Stimulated activated CD4-positive, alpha-beta T cell treated with anti-CD3 and anti-CD28 coated beads, Interleukin-12 subunit alpha, Interleukin-12 subunit beta, amount 100 ng/mL, for 48 hours (primary cell): ENCODE measurements at regions not wholly inside any gene's neighbourhood (a gene's known extent, or its start where the extent isn't known, plus 50 kb on each side); places are given as distances from the start of the nearest gene placed in this dataset.

Source experiments
- DNase-seq, 3 donors: peaks; one replicate each; pipeline ENCODE4 v3.0.0-alpha.2; 2020; ENCODE audit warnings: low read depth in 2 of 3, low spot score in 1 of 3

DNA sequence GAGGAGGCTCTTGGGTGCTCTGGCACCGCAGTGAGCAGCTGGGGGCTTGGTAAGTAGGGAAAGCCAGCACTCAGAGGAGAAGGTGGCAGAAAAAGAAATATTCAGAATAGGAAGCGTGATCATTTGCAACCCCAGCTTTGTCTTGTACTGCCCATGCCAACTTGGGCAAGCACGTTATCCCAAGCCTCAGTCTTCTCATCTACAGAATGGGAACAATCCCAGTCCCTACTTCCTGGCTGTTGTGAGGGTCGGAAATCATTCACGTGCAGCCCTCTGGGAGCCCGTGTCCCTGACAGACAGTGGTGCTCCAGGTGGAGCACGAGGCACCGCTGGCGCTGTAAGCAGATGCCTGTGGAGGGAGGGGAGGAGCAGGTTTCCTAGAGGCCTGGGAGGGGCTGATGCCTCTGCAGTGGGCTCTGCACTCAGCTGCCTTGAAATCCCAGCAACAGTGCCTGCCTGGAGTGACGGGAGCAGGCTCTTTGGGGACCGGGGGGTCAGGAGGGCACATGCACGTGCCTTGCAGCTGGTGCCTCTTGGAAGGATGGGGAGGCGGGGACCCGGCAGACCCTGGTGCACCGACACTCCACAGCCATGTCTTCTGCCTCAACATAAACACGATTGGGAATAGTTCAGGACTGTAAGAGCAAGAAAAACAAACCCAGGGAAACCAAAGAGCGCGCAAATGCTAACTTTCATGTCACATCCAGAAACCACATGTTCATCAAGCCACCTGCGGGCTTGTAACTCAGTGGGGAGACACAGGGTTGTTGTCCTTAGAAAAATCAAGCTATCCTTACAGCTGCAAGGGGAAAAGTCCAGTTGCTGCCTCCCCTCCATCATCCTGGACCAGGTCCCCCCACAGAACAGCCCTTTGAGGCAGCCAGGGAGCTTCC lies 86.5 kb upstream of the DIO3 start:
- DNase-seq: no peak

DNA sequence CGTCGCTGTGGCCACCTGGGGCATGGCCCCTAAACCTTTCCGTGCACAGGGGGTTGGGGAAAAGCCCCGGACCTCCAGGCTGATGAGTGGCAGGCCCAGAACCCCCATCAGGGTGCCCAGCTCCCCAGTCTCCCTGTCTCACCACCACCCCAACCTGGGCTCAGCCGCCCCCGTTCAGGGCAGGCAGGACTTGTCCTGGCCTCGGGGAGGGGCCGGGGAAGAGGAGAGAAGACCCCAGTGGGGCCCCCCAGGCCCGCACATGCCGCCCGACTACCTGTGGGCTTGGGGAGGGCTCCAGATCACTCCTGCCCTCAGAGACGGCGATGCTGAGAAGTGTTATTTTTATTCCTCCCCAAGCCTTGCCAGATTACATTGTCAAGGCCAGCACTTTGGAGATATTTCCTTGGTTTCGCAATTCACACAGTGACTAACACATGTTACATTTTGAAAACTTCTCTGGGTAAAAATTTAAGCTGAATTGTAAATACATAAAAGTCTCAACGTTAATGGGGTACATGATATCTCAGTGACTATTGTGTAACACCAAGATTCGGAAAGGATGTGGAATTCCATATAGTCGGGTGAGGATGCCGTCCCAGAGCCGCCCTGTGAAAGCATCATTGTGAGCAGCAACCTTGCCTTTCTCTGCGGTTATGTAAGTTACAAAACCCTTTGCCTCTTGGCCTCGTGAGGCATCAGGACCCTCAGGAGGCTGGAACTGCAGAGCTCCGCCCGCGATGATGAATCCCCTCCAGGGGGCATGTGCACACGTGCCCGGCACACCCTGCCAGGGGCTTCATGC lies 85.6 kb upstream of the DIO3 start:
- no peak for DNase-seq

DNA sequence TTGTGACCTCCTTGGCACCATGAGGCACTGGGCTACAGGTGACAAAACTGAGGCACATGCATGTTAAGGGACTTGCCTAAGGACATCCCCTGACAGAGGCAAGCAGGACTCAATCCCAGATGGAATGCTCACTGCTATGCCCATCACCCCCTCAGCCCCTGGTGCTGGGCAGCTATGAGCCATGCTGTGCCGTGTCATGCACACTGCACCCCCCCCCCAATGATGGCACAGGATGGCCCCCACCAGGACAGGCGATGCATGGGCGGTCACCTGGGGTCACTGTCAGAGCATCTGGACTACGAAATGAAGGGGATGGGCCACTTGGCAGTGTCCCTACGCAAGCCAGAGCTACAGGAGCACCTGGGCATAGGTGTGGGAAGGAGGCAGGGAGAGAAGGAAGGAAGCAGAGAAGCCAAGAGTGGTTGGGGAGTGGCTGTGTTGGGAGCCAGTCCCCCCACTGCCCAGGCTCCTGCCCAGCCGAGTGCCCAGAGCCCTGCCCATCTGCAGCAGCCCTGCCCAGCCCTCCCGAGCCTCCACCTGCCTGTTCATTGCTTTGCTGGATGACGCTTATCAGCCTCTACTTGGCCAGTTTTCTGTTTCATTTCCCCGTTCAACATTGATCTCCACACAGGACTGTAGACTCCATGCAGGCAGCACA lies 84.9 kb upstream of the DIO3 start:
- DNase-seq: no peak

DNA sequence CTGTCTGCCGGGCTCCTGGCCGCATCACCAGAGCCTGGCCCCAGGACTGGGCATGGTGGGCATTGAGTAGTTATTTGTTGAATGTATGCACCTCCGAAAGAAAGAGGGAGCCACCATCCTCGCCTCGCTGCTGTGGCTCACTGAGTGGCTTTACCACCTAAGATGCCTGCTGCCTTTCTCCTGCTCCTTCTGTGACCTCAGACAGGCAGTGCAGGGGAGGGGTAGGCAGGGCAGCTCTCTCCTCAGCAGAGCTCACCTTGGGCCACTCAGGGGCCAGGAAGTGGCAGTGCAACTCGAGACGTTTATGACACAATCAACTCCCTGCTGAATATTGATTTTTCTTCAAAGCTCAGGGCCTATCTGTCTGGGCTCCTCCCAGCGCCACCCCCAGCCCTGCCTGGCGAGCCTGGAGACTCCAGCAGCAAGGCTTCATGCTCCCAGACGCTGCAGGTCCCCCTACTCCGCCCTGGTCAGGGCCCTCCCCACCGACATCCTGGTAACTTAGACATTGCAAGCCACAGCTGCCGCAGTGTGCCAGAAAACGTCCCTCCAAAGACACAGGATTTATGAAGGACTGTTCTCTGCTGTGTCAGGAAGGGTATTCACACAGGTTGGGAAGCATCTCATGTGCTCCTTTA lies 84.3 kb upstream of the DIO3 start:
- DNase-seq: no peak

DNA sequence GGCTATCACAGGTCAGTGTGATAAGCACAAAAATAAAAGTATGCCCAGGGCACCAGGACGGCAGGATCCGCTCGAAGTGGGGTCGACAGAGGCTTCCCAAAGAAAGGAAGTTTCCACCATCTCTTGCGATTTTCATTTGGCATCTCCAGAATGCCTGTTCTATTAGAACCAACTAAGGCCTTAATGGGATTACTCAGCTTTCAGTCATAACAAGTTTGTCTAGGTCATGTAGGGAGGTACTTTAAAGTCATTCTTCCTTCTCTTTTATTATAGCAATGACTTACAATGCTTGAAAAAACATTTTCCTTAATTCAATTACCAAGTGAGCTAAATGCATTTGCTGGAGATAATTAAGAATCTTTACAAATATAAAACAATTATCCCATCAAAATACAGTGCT lies 83.6 kb upstream of the DIO3 start:
- DNase-seq: no peak

DNA sequence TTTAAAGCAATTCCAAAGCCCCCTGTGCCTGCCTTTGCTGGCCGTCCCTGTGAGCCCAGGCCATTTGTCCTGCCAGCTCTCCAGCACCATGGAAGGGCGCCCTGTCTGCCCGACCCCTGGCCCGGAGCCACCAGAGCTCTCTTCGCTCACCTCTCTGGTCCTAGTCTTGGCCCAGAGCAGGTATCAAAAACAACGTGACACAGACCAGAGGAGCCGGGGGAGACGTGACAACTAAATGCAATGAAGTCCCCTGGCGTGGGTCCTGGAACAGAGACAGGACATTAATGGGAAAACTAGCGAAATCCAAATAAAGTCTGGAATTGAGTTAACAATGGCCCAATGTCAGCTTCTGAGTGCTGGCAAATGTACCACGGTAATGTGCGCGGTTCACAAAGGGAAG lies 83.2 kb upstream of the DIO3 start:
- no peak for DNase-seq

DNA sequence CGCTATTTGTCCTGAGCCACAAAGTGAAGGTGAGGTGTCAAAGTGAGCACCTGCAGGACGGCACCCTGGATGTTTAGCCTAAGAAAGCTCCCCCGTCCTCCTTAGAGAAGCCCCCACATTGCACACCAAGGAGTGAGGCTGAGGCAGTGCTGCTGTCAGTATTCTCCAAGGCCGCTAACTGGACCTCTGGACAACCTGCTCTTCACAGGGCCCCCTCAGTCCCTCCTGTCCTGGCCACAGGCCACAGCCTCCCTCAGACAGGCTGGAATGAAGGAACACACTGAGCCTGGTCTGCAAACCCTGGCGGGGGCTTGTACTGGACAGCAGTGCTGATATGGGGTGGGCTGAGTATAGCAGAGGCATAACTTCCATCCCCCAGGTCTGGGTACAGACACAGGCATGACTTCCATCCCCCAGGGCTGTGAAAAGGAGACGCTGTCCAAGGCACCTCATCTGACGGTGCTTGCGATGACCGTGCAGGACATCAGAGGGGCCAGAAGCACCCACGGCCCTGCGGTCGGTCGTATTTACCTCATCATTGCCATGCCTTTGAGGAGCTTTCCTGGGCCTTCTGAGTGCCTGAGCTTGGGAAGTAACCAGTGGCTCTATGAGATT lies 82.4 kb upstream of the DIO3 start:
- no peak for DNase-seq

DNA sequence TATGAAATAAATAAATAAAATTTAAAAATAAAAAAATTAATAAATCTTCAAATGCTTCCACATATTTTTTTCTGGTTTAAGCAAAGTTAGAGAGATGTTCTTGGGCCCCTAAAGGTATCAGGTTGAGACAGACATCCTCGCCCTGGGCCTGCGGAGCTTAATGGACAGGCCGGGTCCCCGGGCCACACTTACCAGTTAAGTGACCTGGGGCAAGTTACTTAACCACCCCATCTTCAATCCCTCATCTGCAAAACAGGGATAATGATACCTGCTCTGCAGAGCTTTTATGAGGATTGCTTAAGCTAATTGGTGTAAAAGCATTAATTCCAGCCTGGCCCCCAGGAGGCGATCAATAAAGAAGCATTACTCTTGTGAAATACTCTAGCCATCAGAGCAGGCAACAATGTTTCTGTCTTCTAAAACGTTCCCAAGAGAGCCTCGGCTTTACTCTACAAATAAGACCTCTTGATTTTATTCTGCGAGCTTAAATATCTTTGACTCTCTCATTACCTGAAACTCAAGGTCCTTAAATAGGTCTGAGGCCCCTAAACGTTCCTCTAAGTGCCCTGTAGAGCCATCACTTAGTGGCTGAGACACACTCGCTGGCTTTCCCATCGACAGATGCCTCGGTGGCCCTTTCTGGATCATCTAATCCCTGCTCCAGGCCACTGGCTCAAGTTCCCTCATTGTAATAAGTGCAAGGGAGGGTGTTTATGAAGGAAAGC lies 81.1 kb upstream of the DIO3 start:
- no peak for DNase-seq

DNA sequence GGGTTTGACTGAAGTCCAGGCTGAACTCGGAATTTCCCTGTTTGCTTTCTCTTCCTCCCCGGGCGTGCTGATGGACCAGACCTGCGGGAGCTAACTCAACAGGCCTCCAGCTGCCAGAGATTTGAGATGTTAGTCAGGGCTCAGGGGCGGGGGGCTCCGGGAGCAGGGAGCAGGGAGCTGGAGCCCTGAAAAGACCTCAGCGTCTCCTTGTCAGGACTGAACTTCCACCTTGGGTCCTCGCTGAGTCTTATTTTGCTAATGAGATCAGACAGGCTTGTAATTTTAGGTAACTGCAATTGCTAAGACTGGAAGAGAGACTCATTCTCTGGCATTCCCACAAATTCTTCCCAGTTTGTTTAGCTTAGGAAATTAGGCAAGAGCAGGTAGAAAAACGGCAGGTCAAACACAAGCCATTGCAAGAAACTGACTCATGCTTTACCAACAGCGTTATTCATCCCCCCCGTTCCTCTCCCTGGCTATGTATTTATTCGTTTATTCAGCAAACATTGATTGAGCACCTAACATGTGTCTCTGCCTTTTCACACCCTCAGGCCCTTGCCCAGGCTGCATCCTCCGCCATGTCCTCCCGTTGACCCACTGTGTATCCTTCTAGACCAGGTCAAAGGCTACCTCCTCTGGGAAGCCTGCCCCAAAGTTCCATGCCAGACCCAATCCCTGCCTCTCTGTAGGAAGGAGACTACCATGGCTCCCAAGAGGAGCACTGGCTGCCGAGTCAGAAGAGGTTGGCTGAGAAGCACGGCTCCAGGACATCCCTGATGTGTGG lies 80.4 kb upstream of the DIO3 start:
- DNase-seq: no peak

DNA sequence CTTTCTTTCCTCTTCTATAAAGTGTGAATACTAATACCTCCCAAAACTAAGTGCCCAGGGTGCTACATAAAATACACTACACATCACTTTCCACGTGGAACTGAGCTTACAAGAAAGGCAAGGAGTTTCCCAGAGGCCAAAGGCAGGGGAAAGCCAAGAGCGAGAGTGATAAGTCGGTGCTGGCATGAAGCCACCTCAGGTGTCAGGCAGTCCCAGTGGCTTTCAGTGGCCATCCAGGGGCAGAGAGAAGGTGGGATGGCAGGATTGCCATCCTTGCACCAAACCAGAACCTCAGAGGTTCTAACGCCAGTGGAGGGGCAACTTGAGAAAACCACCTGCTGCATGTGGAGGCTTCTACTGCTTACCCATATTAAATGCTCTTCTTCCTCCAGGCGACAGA lies 79.7 kb upstream of the DIO3 start:
- DNase-seq: no peak

DNA sequence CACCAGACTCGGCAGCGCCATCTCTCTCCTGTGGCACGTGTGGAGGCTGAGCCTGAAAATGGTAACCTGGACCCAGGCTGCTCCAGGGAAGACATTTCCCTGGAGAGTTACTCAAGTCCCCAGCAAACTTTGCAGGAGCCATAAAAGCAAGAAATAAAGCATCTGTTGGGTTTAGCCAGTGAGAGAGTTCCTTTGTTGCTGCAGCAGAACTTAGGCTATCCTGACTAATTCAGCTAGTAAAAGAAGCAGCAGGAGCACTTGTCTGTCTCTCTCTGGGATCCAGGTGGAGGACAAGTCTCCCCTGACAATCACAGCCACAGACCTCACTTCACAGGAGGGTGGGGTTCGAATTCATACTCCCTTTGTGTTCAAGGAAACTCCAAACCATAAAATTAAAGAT lies 79.2 kb upstream of the DIO3 start:
- DNase-seq: no peak

DNA sequence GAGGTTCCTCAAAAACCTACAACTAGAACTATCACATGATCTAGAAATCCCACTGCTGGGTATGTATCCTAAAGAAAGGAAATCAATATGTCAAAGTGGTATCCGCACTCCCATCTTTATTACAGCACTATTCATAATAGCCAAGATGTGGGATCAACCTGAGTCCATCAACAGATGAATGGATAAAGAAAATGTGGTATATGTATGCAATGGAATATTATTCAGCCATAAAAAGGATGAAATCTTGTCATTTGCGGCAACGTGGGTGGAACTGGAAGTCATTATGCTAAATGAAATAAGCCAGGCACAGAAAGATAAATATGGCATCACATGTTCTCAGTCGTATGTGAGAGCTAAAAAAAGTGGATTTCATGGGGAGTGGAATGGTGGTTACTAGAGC lies 77.5 kb upstream of the DIO3 start:
- DNase-seq: no peak

DNA sequence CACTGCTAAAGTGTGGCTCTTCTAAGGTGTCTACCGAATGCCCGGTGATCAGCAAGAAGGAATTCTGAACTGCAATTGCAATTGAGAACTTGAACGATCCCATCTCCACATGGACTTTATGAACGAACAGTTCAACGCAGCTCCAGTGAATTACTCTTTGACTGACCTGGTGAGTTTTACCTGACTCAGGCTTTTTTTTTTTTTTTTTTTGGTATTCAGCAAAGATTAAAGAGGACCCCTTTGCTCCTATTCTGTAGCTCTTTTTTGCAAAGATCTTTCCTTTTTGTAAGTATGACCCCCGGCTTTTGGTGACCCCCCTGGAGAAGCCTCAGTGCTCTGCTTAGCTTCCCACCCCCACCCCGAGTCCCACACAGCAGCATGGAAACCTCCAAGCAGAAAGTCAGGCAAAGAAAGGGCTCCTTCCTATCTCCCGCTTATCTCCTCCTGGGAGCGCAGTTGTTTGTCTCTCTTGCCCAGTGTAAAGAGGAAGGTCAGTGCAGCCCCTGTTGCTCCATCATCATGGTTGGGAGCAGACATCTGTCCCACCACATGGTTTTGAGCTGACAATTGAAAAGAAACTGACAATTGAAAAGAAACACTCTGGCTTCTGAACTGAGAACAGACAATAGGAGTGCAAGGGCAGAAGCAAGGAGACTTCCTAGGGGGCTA lies 72.1 kb upstream of the DIO3 start:
- DNase-seq: no peak

DNA sequence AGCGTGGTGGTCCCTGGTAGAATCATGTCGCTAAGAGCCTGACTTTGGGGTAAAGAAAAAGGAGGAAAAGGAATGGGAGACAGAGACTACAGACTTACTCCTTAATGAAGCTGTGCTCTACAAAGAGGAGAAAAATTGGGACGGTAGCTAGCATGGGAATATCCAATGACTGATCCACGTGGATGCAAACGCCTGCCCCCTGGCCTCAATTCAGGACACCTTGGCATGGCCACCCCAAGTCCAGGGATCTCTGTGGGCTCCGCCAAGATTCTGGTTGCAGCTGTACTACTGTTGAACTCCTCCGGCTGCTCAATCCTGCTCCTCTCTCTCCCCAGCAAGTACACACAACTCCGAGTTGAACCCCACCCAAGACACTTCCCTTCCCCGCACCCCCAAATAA lies 70.5 kb upstream of the DIO3 start:
- no peak for DNase-seq

DNA sequence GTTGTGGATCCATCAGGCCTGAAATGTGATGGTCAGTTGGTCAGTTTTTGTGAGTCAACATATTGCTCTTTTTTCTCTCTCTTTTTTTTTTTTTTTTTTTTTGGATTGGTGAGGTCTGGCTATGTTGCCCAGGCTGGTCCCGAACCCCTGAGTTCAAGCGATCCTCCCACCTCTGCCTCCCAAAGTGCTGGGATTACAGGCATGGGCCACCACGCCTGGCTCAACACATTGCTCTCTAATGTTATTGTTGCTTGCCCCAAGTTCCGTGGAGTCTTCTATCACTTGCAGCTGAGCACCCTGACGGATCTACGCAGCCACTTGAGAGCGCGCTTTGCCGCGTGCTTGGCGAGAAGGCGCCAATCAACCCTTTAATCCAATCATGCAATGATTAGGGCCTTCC lies 69.5 kb upstream of the DIO3 start:
- DNase-seq: no peak

DNA sequence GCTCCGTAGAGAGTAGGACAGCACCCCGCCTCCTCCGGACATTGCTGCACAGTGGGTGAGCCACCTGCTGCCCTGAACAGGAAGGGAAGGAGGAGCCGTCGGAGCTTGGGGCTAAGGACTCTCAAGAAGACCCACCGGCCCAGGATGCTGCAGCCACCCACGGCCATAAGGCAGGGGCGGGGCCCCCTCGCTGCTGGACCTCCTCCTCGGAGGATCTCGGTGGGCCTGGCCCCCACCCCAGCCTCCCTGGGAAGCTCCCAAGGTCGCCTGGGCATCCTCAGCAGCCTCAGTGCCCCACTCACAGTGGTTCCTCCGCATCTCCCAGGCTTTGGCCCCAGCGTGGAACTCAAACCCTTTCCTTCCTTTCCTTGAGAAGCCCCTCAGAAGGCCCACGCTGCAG lies 68.6 kb upstream of the DIO3 start:
- no peak for DNase-seq

DNA sequence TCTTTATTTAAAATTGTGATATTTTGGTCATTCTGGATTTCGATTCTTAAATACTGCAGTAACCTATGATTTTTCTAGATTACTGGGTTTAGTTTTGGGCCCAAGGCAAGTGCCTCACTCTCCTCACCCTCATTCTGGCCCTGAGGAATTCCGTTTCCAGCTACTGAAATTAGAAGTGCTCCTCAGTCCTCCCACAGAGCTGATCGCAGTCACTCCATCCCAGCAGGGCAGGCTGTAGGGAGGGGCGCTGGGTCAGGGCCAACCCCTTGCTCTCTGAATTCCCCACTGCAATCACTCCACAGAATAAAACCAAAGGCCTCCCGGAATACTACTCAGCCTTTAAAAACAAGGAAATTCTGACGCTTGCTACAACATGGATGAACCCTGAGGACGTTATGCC lies 66.5 kb upstream of the DIO3 start:
- DNase-seq: no peak

DNA sequence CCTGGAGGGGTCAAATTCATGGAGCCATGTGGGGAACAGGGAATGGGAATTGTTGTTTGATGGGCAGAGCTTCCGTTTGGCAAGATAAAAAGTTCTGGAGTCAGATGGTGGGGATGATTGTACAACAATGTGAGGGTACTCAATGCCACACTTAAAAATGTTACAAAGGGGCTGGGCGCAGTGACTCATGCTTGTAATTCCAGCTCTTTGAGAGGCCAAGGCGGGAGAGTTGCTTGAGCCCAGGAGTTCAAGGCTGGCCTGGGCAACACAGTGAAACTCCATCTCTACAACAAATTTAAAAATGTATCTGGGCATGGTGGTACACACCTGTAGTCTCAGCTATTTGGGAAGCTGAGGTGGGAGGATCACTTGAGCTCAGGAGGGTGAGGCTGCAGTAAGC lies 66.0 kb upstream of the DIO3 start:
- no peak for DNase-seq
